ENCODE measurements at regions not wholly inside any gene's neighbourhood (a gene's known extent, or its start where the extent isn't known, plus 50 kb on each side); places are given as distances from the start of the nearest gene placed in this dataset.

DNA sequence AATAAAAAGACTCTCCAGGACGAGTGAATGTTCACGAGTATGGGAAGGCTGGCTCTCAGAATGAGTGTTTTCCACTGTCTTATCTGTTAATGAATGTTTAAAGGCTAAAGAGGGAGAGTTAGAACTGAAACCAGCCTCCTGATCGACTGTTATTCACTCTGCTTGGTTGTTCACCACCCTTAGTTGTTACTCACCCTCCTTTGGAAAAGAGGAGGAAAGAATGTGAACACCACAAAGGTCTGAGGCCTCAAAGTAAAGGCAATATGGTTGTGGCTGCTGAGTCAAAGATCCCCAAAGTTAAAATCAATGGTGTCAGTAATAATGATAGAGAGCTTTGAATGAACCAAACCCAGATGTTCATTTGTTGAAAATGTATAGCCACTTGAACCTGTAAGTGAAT, 1793.2 kb upstream of the PCDH20 start:
- TF ChIP-seq CTCF (IDR thresholded peaks at IDR 0.05) (no peak), POLR2A (IDR thresholded peaks at IDR 0.05) (no peak)
